ENCODE measurements at regions not wholly inside any gene's neighbourhood (a gene's known extent, or its start where the extent isn't known, plus 50 kb on each side); places are given as distances from the start of the nearest gene placed in this dataset.
"Not testable (repeated sequence)": the region's sequence is repeated elsewhere in the genome, so short reads cannot be mapped to it uniquely, and the experiment has no call there.

DNA sequence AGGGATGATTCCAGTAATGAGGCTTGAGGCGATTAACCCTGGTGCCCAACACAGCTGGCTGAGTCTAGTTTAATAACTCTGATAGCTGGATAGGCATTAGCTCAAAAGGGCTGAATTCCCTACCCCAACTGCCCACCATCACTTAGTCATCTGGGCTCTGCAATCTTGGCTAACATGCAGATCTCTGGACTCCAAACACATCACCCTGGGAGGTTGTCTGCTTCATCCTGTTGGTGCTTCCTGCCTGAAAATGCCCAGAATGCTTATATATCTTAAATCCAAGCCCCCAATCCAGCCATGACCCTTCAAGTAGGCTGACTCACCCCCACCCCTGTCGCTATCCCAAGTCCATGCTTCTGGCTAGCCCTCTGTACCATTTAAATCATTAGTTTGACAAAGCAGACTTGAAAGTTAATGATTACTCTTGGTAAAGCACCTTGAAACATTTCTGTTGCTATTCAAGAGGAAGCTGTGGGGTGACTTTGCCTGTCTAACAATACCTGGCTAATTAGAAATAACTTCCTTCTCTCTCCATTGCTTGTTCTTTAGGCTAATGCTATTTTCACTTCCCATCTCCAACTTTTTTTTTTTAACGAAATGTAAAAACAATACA, 107.0 kb upstream of the RORA start:
- TF ChIP-seq Cebpa-rat (IDR thresholded peaks at IDR 0.05), result no peak

DNA sequence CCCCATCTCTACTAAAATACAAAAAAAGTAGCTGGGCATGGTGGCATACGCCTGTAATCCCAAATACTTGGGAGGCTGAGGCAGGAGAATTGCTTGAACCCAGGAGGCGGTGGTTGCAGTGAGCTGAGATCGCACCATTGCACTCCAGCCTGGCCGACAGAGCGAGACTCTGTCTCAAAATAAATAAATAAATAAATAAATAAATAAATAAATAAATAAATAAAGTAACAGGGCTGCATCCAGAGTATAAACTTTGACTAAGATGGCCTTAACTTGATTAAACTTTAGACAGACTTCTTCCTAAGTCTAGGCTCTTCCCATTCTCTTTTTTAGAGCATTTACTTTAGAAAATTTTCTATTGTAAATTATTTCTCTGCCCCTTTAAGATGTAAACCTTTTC, 105.6 kb upstream of the RORA start:
- peaks cover 9 to 20% (median 17%) of the 10 kb centered on the region in 11 experiments; a peak in 21 of 22 replicates for H3K9me3 ChIP-seq (replicated peaks in 1 of 11)
- H3K9ac ChIP-seq, H3K27me3 ChIP-seq, H3K27ac ChIP-seq, H4K20me1 ChIP-seq, H3K4me2 ChIP-seq, H3K36me3 ChIP-seq, H3K4me1 ChIP-seq, H3K4me3 ChIP-seq: not testable (repeated sequence)

More for the DNA sequence above, 107.0 kb upstream of the RORA start:
- Histone ChIP-seq H3K9ac (no peak overlapping the region), H3K4me3 (no peak overlapping the region), H3K36me3 (no peaks in the 10 kb centered on the region), H4K20me1 (no peaks in the 10 kb centered on the region), H3K4me2 (no peak overlapping the region), H3K27me3 (no peaks in the 10 kb centered on the region), H3K9me3 (replicated peaks in 1 of 11) (peaks cover 9 to 20% (median 17%) of the 10 kb centered on the region in 11 experiments; a peak in 21 of 22 replicates), H3K4me1 (no peaks in the 10 kb centered on the region), H3K27ac (no peak overlapping the region)

DNA sequence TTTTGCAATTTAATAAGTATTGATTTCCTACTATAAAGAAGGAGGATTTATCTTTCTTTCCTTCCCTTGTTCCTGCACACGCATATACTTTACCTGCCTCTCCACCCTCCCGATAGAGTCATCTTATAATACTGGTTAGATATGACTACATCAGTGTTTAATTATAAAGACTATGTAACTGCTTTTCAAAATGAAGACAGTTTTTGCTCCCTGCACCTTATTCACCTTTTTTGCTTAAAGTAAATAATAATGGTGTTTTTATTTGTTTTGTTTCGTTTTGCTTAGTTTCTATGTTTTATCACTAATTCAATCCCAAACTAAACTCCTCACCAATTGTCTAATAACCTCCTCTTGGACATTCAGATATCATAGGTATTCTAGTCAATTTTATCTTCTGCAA, 101.9 kb upstream of the RORA start:
- Histone ChIP-seq H3K4me2 (no peak overlapping the region), H3K4me3 (no peak overlapping the region), H3K4me1 (peaks cover 6 to 19% (median 13%) of the 10 kb centered on the region in 10 experiments; a peak in 19 of 20 replicates), H3K27ac (no peak overlapping the region), H3K9ac (no peak overlapping the region), H3K27me3 (no peaks in the 10 kb centered on the region), H3K9me3 (replicated peaks in 1 of 11) (peaks cover 9 to 19% (median 15%) of the 10 kb centered on the region in 11 experiments; a peak in 21 of 22 replicates), H3K36me3 (no peaks in the 10 kb centered on the region), H4K20me1 (no peaks in the 10 kb centered on the region)
- TF ChIP-seq Cebpa-rat (IDR thresholded peaks at IDR 0.05), result no peak

DNA sequence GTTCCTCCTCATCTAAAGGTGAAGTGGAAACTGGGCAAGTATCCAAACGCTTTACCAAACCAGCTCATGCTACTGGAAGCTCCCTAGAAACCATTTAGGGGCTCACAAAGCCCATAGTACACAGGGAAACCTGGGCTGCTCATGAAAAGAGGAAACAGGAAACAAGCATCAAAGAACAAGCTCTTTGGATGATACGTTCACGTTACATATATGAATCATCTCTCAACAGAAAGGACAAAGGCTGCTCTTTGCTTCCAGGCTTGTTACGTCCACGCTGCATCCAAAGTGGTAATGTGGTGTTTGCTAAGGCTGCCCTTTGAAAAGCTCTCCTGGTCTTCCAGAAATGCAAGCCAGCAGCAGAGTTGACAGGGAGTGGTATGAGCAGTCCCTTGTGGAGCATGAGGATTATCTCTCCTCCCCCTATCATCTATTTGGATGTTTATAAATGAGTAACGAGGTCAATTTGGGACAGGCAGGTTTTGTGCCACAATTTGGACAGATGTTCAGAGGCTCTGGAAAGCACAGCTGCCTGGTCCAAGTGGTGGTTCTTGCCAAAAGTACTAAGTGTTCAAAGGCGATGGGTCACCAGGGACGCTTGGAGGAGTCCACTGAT, 98.0 kb upstream of the RORA start:
- no peak overlapping the region for H3K9ac ChIP-seq
- H3K4me1 ChIP-seq, result peaks cover 6 to 22% (median 14%) of the 10 kb centered on the region in 10 experiments; a peak in 19 of 20 replicates
- no peak for TF ChIP-seq Cebpa-rat (IDR thresholded peaks at IDR 0.05)
- peak overlapping the region in 7 of 11 experiments; percentile 1 to 52 (median 32); a peak in 9 of 22 replicates for H3K27ac ChIP-seq
- H4K20me1 ChIP-seq, result no peaks in the 10 kb centered on the region
- no peaks in the 10 kb centered on the region for H3K36me3 ChIP-seq
- H3K4me3 ChIP-seq, result no peak overlapping the region
- H3K9me3 ChIP-seq (replicated peaks in 1 of 11), result 0 out of 22 replicates have a peak, but pooled peaks cover 0 to 3% (median 0%) of the 10 kb centered on the region in 11 experiments
- no peaks in the 10 kb centered on the region for H3K27me3 ChIP-seq
- H3K4me2 ChIP-seq, result peak overlapping the region; percentile 23 to 78 (median 63)

DNA sequence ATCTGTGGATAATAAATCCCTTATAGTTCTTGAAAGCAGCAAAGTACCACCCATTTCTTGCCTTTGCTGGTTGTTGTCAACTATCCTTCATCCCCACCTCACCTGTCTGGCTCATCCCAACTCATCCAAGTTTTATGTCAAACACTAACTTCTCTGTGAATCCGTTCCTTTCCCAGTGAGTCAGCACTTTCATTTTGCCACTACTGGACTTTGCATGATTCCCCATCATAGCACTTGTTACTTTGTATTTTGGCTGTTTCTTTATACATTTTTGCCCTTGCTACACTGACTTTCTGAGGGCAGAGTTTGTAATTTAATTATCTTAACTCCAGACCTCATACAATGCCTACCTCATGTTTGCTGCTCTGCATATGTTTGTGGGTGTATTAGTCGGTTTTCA, 90.8 kb upstream of the RORA start:
- no peak overlapping the region for H3K27ac ChIP-seq

DNA sequence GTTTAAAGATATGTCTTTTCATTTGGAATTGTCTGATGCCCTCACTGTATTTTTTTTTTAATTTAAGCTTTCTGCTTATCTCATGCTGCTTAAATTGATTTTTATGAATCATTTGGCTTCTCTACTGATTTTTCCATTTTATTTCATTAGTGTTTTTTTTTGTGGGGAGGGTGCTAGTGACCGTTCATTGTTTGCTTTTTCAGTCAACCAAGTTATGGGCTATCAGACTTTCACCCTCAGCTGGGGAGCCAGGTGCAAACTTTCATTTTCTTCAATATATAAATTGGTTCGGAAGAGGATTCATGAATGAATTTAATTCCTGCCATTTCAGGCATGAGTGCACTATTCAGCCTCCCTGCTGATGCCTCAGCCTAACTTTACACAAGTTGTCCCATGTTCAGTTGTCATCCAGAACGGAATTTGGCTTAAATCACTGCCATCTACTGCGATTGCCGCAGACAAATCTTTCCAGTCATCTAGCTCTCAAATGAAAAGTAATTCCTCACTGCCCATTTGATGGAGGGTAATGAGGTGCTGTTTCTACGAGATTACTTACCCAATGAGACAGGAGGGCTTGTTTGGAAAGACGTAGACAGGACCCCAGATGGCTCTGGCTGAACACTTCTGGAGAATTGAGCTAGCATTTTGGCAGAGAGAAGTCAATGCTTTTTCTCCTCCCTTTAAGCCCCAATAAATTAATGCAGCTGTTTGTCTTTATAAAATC, 89.9 kb upstream of the RORA start:
- H3K9ac ChIP-seq, result no peak overlapping the region
- H4K20me1 ChIP-seq, result no peaks in the 10 kb centered on the region
- H3K4me2 ChIP-seq, result no peak overlapping the region
- TF ChIP-seq Cebpa-rat (IDR thresholded peaks at IDR 0.05), result no peak
- no peaks in the 10 kb centered on the region for H3K36me3 ChIP-seq
- no peaks in the 10 kb centered on the region for H3K27me3 ChIP-seq
- no peak overlapping the region for H3K27ac ChIP-seq
- H3K9me3 ChIP-seq (replicated peaks in 1 of 11), result peaks cover 0 to 12% (median 0%) of the 10 kb centered on the region in 11 experiments; a peak in 5 of 22 replicates
- H3K4me1 ChIP-seq, result no peaks in the 10 kb centered on the region
- no peak overlapping the region for H3K4me3 ChIP-seq

More for the DNA sequence above, 90.8 kb upstream of the RORA start:
- Histone ChIP-seq H4K20me1 (no peaks in the 10 kb centered on the region), H3K9ac (no peak overlapping the region), H3K4me3 (no peak overlapping the region), H3K36me3 (no peaks in the 10 kb centered on the region), H3K4me2 (no peak overlapping the region), H3K9me3 (replicated peaks in 1 of 11) (peaks cover 0 to 14% (median 0%) of the 10 kb centered on the region in 11 experiments; a peak in 5 of 22 replicates), H3K4me1 (no peaks in the 10 kb centered on the region), H3K27me3 (no peaks in the 10 kb centered on the region)
- TF ChIP-seq Cebpa-rat (IDR thresholded peaks at IDR 0.05), result no peak

DNA sequence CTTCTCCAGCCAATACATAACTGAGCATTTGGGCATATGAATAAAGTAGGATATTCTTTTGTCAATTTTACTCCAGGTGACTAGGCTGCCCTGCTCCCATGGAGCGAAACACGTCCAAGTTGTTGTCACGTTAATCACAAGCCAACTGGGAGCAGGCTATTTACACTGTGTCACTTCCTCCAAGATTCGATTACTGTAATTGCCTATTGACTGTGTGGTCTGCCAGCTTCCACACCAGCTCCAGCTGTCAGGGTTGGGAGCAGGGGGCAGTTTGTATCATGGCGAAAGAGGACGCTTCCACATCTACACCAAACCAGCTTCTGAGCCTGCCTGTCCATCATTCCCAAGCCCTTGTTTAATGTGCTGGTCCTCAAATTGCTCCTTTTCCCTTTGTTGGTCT, 89.2 kb upstream of the RORA start:
- H3K27ac ChIP-seq, result no peak overlapping the region
- H3K4me1 ChIP-seq, result no peaks in the 10 kb centered on the region
- H3K9me3 ChIP-seq (replicated peaks in 1 of 11), result peaks cover 0 to 12% (median 0%) of the 10 kb centered on the region in 11 experiments; a peak in 5 of 22 replicates
- H3K4me3 ChIP-seq, result no peak overlapping the region
- no peak overlapping the region for H3K9ac ChIP-seq
- H3K36me3 ChIP-seq, result no peaks in the 10 kb centered on the region
- no peak overlapping the region for H3K4me2 ChIP-seq
- TF ChIP-seq Cebpa-rat (IDR thresholded peaks at IDR 0.05), result no peak
- H4K20me1 ChIP-seq, result no peaks in the 10 kb centered on the region
- no peaks in the 10 kb centered on the region for H3K27me3 ChIP-seq

DNA sequence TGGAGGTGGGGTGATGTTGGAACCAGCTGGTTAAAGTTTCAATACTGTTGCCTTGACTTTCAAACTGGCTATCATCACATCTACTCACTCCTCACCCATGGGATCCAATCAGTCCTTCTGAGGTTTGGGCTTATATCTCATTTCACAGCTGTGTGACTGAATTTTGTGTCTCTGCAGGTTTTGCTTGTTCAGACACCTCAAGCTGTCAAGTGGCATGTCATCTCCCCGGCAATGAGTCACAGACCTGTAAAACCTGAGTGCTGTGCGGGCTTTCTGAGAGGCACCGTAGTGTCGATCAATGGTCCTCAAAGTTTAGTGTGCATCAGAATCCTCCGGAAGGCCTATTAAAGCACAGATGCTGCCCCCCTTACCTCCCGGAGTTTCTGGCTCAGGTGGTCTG, 86.4 kb upstream of the RORA start:
- H3K9ac ChIP-seq, result no peak overlapping the region
- H3K4me3 ChIP-seq, result no peak overlapping the region
- no peaks in the 10 kb centered on the region for H3K27me3 ChIP-seq
- TF ChIP-seq Cebpa-rat (IDR thresholded peaks at IDR 0.05), result no peak
- no peaks in the 10 kb centered on the region for H4K20me1 ChIP-seq
- H3K36me3 ChIP-seq, result no peaks in the 10 kb centered on the region
- H3K9me3 ChIP-seq (replicated peaks in 1 of 11), result peaks cover 0 to 10% (median 0%) of the 10 kb centered on the region in 11 experiments; a peak in 5 of 22 replicates
- H3K4me2 ChIP-seq, result no peak overlapping the region
- H3K27ac ChIP-seq, result no peak overlapping the region
- H3K4me1 ChIP-seq, result no peaks in the 10 kb centered on the region

DNA sequence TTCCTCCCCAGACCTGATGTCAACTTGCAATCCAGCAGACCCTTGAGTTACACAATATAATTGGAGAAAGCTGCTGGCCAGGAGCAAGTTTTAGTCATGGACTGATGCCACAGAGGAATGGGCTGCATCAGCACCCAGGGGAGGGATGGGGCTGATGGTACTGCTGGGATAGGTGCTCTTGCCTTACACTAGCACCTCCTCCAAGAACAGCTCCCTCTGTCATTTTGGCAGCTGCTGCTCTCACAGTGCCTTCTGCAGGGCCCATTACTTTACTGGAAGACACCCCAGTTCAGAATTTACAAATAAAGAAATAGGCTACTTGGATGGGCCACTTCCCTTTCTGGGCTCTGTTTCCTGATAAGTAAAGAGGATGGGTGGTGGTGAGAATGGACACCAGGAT, 85.3 kb upstream of the RORA start:
- TF ChIP-seq Cebpa-rat (IDR thresholded peaks at IDR 0.05), result no peak
- Histone ChIP-seq H3K4me1 (no peaks in the 10 kb centered on the region), H4K20me1 (no peaks in the 10 kb centered on the region), H3K36me3 (no peaks in the 10 kb centered on the region), H3K27me3 (no peaks in the 10 kb centered on the region), H3K27ac (no peak overlapping the region), H3K9ac (no peak overlapping the region), H3K9me3 (replicated peaks in 1 of 11) (no peaks in the 10 kb centered on the region), H3K4me2 (no peak overlapping the region), H3K4me3 (no peak overlapping the region)
